ENCODE measurements at regions not wholly inside any gene's neighbourhood (a gene's known extent, or its start where the extent isn't known, plus 50 kb on each side); places are given as distances from the start of the nearest gene placed in this dataset.
"Not testable (repeated sequence)": the region's sequence is repeated elsewhere in the genome, so short reads cannot be mapped to it uniquely, and the experiment has no call there.

- intact Hi-C loops (cut with micrococcal nuclease; ENCODE audit: unreplicated experiment) = no loop called here
- no peak overlapping the region for H3K4me3 ChIP-seq (ENCODE audit: low read depth, low read length, poor library complexity, severe bottlenecking)
- no TSS peak for BruUV-seq (replicated peaks)
Observed at GRCh38 chr2:65979446-65979845, 455.5 kb upstream of the MEIS1 start.

GRCh38 chr2:65974067-65974723, 460.7 kb upstream of the MEIS1 start:
- peak; percentile 48 for DNase-seq (ENCODE audit: low spot score)
- Histone ChIP-seq H3K27ac (ENCODE audit: low read depth, low read length, poor library complexity, severe bottlenecking) (no peak overlapping the region), H3K9me3 (ENCODE audit: low read depth, low read length, poor library complexity, severe bottlenecking) (peaks cover 7% of the 10 kb centered on the region), H3K27me3 (replicated peaks; ENCODE audit: insufficient read depth, low read depth, low read length, poor library complexity) (no peaks in the 10 kb centered on the region), H3K36me3 (ENCODE audit: insufficient read depth, low read length, poor library complexity, severe bottlenecking) (no peaks in the 10 kb centered on the region), H3K4me3 (ENCODE audit: low read depth, low read length, poor library complexity, severe bottlenecking) (no peak overlapping the region), H3K4me1 (ENCODE audit: insufficient read depth, low read length, poor library complexity, severe bottlenecking) (peaks cover 1% of the 10 kb centered on the region)
- no peak for TF ChIP-seq EZH2 (IDR thresholded peaks at IDR 0.05; ENCODE audit: borderline replicate concordance, low read depth, low read length, poor library complexity, severe bottlenecking)
- TF ChIP-seq CTCF (conservative IDR thresholded peaks at IDR 0.05; ENCODE audit: low read depth, low read length) = peak; percentile 53
- ChIA-PET CTCF (no interaction called here), POLR2A (ENCODE audit: low non-redundant PET) (no interaction called here)
- no TSS peak for BruUV-seq (replicated peaks)
- intact Hi-C loops (cut with micrococcal nuclease; ENCODE audit: unreplicated experiment) = no loop called here

More at GRCh38 chr2:65979446-65979845, 455.5 kb upstream of the MEIS1 start:
- CTCF ChIA-PET = no interaction called here
- no peak overlapping the region for H3K27ac ChIP-seq (ENCODE audit: low read depth, low read length, poor library complexity, severe bottlenecking)
- POLR2A ChIA-PET (ENCODE audit: low non-redundant PET) = no interaction called here
- no peaks in the 10 kb centered on the region for H3K36me3 ChIP-seq (ENCODE audit: insufficient read depth, low read length, poor library complexity, severe bottlenecking)
- H3K9me3 ChIP-seq (ENCODE audit: low read depth, low read length, poor library complexity, severe bottlenecking) = peaks cover 7% of the 10 kb centered on the region
- no peak for DNase-seq (ENCODE audit: low spot score)
- H3K4me1 ChIP-seq (ENCODE audit: insufficient read depth, low read length, poor library complexity, severe bottlenecking) = peaks cover 4% of the 10 kb centered on the region
- TF ChIP-seq CTCF (conservative IDR thresholded peaks at IDR 0.05; ENCODE audit: low read depth, low read length) = no peak
- TF ChIP-seq EZH2 (IDR thresholded peaks at IDR 0.05; ENCODE audit: borderline replicate concordance, low read depth, low read length, poor library complexity, severe bottlenecking) = no peak
- no peaks in the 10 kb centered on the region for H3K27me3 ChIP-seq (replicated peaks; ENCODE audit: insufficient read depth, low read depth, low read length, poor library complexity)

- DNase-seq (ENCODE audit: low spot score) = no peak
- Histone ChIP-seq H3K36me3 (ENCODE audit: insufficient read depth, low read length, poor library complexity, severe bottlenecking) (no peaks in the 10 kb centered on the region), H3K27me3 (replicated peaks; ENCODE audit: insufficient read depth, low read depth, low read length, poor library complexity) (no peaks in the 10 kb centered on the region), H3K4me3 (ENCODE audit: low read depth, low read length, poor library complexity, severe bottlenecking) (no peak overlapping the region), H3K4me1 (ENCODE audit: insufficient read depth, low read length, poor library complexity, severe bottlenecking) (no peaks in the 10 kb centered on the region), H3K27ac (ENCODE audit: low read depth, low read length, poor library complexity, severe bottlenecking) (no peak overlapping the region), H3K9me3 (ENCODE audit: low read depth, low read length, poor library complexity, severe bottlenecking) (no peaks in the 10 kb centered on the region)
- TF ChIP-seq EZH2 (IDR thresholded peaks at IDR 0.05; ENCODE audit: borderline replicate concordance, low read depth, low read length, poor library complexity, severe bottlenecking) (no peak), CTCF (conservative IDR thresholded peaks at IDR 0.05; ENCODE audit: low read depth, low read length) (no peak)
- BruUV-seq (replicated peaks) = no TSS peak
- intact Hi-C loops (cut with micrococcal nuclease; ENCODE audit: unreplicated experiment) = no loop called here
- POLR2A ChIA-PET (ENCODE audit: low non-redundant PET) = no interaction called here
- CTCF ChIA-PET = no interaction called here
Observed at GRCh38 chr2:65969161-65969560, 465.8 kb upstream of the MEIS1 start.

- DNase-seq (ENCODE audit: low spot score); intact Hi-C loops (cut with micrococcal nuclease; ENCODE audit: unreplicated experiment); H3K9me3 ChIP-seq (ENCODE audit: low read depth, low read length, poor library complexity, severe bottlenecking); H3K27me3 ChIP-seq (replicated peaks; ENCODE audit: insufficient read depth, low read depth, low read length, poor library complexity); H3K4me1 ChIP-seq (ENCODE audit: insufficient read depth, low read length, poor library complexity, severe bottlenecking); CTCF ChIA-PET; H3K27ac ChIP-seq (ENCODE audit: low read depth, low read length, poor library complexity, severe bottlenecking); POLR2A ChIA-PET (ENCODE audit: low non-redundant PET); H3K36me3 ChIP-seq (ENCODE audit: insufficient read depth, low read length, poor library complexity, severe bottlenecking); BruUV-seq (replicated peaks); H3K4me3 ChIP-seq (ENCODE audit: low read depth, low read length, poor library complexity, severe bottlenecking): not testable (repeated sequence)
Observed at GRCh38 chr2:65963303-65963702, 471.6 kb upstream of the MEIS1 start.
